Neural progenitor cell (in vitro differentiated cells): ENCODE measurements at regions not wholly inside any gene's neighbourhood (a gene's known extent, or its start where the extent isn't known, plus 50 kb on each side); places are given as distances from the start of the nearest gene placed in this dataset.

Source experiments
- EZH2 ChIP-seq: fragments of 200-600 bp; sonication (generic); IDR thresholded peaks from 2 replicates; pipeline ENCODE4 v1.6.1; 2017; ENCODE audit warnings: antibody characterized with exemption, mild to moderate bottlenecking, moderate library complexity
- EZH2phosphoT487 ChIP-seq: fragments of 200-600 bp; sonication (generic); IDR thresholded peaks from 2 replicates; pipeline ENCODE4 v1.6.1; 2017; ENCODE audit warnings: antibody characterized with exemption
- TF ChIP-seq, protein P1 (sequence below): fragments of 200-600 bp; sonication (generic); IDR thresholded peaks from 2 replicates; pipeline ENCODE4 v1.5.1; 2017; ENCODE audit warnings: antibody characterized with exemption, mild to moderate bottlenecking

DNA sequence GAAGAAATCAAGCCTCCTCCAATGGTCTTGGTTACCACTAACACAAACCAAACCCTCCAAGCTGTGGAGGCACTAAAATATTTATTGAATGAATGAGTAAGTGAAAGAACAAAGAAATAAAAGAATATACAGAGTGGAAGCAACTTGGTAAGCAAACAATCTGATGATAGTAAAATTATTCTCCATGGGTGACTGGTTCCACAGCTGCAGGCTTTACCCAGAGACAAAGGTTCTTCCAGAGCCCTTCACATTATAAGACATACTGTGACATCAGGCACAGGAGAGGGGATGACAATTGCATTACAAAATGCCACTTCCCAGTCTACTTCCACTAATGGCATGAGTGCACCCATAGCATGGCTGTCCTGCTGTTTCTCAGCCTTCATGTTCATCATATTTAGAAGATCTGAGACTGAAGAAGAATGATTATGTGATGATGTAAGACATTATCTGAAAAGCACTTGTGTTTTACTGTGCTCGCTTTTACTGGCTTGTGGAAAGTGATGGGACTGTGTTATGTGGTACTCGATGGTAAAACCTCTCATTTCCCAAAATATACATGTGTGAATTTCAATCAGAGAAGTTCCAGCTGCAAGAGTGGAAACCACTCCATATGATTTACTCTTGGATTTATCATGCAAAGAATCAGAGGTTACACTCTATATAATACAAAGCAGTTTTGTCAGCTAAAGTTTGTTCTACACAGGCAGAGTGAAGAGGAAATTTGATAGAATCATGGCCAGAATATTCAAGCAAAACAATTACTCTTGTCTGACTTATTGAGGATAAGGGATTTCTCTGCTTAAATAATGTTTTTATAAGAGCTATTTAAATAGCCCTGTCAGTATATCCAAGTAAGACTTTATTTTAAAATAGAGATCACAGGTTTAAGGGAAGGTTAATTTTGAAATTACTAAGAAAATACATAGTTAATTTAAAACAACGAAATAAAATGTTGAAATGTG is 220.2 kb upstream of the NBEA start:
- TF ChIP-seq, protein P1, sequence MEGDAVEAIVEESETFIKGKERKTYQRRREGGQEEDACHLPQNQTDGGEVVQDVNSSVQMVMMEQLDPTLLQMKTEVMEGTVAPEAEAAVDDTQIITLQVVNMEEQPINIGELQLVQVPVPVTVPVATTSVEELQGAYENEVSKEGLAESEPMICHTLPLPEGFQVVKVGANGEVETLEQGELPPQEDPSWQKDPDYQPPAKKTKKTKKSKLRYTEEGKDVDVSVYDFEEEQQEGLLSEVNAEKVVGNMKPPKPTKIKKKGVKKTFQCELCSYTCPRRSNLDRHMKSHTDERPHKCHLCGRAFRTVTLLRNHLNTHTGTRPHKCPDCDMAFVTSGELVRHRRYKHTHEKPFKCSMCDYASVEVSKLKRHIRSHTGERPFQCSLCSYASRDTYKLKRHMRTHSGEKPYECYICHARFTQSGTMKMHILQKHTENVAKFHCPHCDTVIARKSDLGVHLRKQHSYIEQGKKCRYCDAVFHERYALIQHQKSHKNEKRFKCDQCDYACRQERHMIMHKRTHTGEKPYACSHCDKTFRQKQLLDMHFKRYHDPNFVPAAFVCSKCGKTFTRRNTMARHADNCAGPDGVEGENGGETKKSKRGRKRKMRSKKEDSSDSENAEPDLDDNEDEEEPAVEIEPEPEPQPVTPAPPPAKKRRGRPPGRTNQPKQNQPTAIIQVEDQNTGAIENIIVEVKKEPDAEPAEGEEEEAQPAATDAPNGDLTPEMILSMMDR = no peak
- TF ChIP-seq EZH2phosphoT487 = no peak
- no peak for TF ChIP-seq EZH2
